GM19455 (cell line): ENCODE measurements at regions not wholly inside any gene's neighbourhood (a gene's known extent, or its start where the extent isn't known, plus 50 kb on each side); places are given as distances from the start of the nearest gene placed in this dataset.

Experiments
- ATAC-seq: cut with Tn5 transposase; IDR thresholded peaks from one replicate; pipeline ENCODE4 v1.9.1; 2021; ENCODE audit not compliant: unreplicated experiment

- ATAC-seq, result no peak
These were observed 276.3 kb upstream of the TCF4 start for GRCh38 chr18:55864281-55864680.

- ATAC-seq, result no peak
These were observed 275.9 kb upstream of the TCF4 start for GRCh38 chr18:55863876-55864275.

GRCh38 chr18:55863391-55863706, 275.4 kb upstream of the TCF4 start:
- ATAC-seq, result no peak

GRCh38 chr18:55862693-55863390, 274.9 kb upstream of the TCF4 start:
- ATAC-seq, result no peak

GRCh38 chr18:55861266-55861665, 273.3 kb upstream of the TCF4 start:
- no peak for ATAC-seq

- no peak for ATAC-seq
These were observed 270.9 kb upstream of the TCF4 start for GRCh38 chr18:55858661-55859515.

- no peak for ATAC-seq
These were observed 270.0 kb upstream of the TCF4 start for GRCh38 chr18:55857956-55858355.

- no peak for ATAC-seq
These were observed 269.4 kb upstream of the TCF4 start for GRCh38 chr18:55857409-55857808.

- no peak for ATAC-seq
These were observed 268.7 kb upstream of the TCF4 start for GRCh38 chr18:55856679-55857078.

GRCh38 chr18:55856229-55856628, 268.2 kb upstream of the TCF4 start:
- ATAC-seq, result no peak

GRCh38 chr18:55853268-55853667, 265.3 kb upstream of the TCF4 start:
- ATAC-seq, result no peak

- ATAC-seq, result no peak
These were observed 262.9 kb upstream of the TCF4 start for GRCh38 chr18:55850904-55851303.

GRCh38 chr18:55849391-55849790, 261.4 kb upstream of the TCF4 start:
- ATAC-seq, result no peak

- ATAC-seq, result no peak
These were observed 260.0 kb upstream of the TCF4 start for GRCh38 chr18:55847960-55848359.

- ATAC-seq, result no peak
These were observed 257.2 kb upstream of the TCF4 start for GRCh38 chr18:55845221-55845620.

- ATAC-seq, result no peak
These were observed 256.4 kb upstream of the TCF4 start for GRCh38 chr18:55844382-55844781.

- no peak for ATAC-seq
These were observed 253.3 kb upstream of the TCF4 start for GRCh38 chr18:55841314-55841713.

GRCh38 chr18:55840601-55841170, 252.7 kb upstream of the TCF4 start:
- no peak for ATAC-seq

- no peak for ATAC-seq
These were observed 251.4 kb upstream of the TCF4 start for GRCh38 chr18:55839343-55839742.

- no peak for ATAC-seq
These were observed 250.8 kb upstream of the TCF4 start for GRCh38 chr18:55838841-55839240.

GRCh38 chr18:55838319-55838718, 250.3 kb upstream of the TCF4 start:
- no peak for ATAC-seq

- no peak for ATAC-seq
These were observed 245.6 kb upstream of the TCF4 start for GRCh38 chr18:55833543-55833942.
